OCI-LY3 (cell line): ENCODE measurements at regions not wholly inside any gene's neighbourhood (a gene's known extent, or its start where the extent isn't known, plus 50 kb on each side); places are given as distances from the start of the nearest gene placed in this dataset.

Experiments used
- H2AFZ ChIP-seq: fragments of 200-600, 300-600 bp; shearing (Covaris generic); 2 replicates; pipeline ENCODE4 v1.6.0; 2014; ENCODE audit warnings: antibody characterized with exemption, low read depth, low read length
- H3K27ac ChIP-seq: fragments of 200-600, 300-600 bp; sonication (generic); 2 replicates; pipeline ENCODE4 v1.5.1; 2014; ENCODE audit warnings: mild to moderate bottlenecking, low read length, moderate library complexity, mixed read lengths
- H3K27me3 ChIP-seq: fragments of 200-600, 300-600 bp; sonication (generic); 2 replicates; pipeline ENCODE4 v1.6.1; 2014; ENCODE audit warnings: low read depth, low read length, mixed read lengths
- H3K36me3 ChIP-seq: fragments of 200-600, 300-600 bp; sonication (generic); replicated peaks from 2 replicates; pipeline ENCODE3; 2014; ENCODE audit warnings: low read depth, low read length, mixed read lengths
- H3K4me1 ChIP-seq: fragments of 300-600, 200-600 bp; sonication (generic); 2 replicates; pipeline ENCODE4 v1.6.1; 2014; ENCODE audit warnings: low read length, mixed read lengths
- H3K4me2 ChIP-seq: fragments of 200-600, 300-600 bp; sonication (generic); 2 replicates; pipeline ENCODE4 v1.6.1; 2014; ENCODE audit warnings: low read length, mixed read lengths
- H3K4me3 ChIP-seq: fragments of 300-600, 200-600 bp; sonication (generic); 2 replicates; pipeline ENCODE4 v1.5.1; 2014; ENCODE audit warnings: antibody characterized with exemption, mild to moderate bottlenecking, low read length, moderate library complexity
- H3K79me2 ChIP-seq: fragments of 300-600, 200-600 bp; shearing (Covaris generic); 2 replicates; pipeline ENCODE4 v1.6.1; 2014; ENCODE audit warnings: mild to moderate bottlenecking, low read length, mixed read lengths
- H3K9ac ChIP-seq: fragments of 300-600, 200-600 bp; shearing (Covaris generic); 2 replicates; pipeline ENCODE4 v1.6.0; 2014; ENCODE audit warnings: mild to moderate bottlenecking, low read length, moderate library complexity
- H3K9me3 ChIP-seq: fragments of 200-600, 300-600 bp; shearing (Covaris generic); 2 replicates; pipeline ENCODE4 v1.6.1; 2014; ENCODE audit warnings: low read length, mixed read lengths; ENCODE audit not compliant: insufficient read depth
- H4K20me1 ChIP-seq: fragments of 200-600, 300-600 bp; sonication (generic); 2 replicates; pipeline ENCODE4 v1.6.1; 2016; ENCODE audit warnings: low read length, mixed read lengths; ENCODE audit not compliant: insufficient read depth
- CTCF ChIP-seq: fragments of 200-600, 300-600 bp; sonication (generic); IDR thresholded peaks from 2 replicates; pipeline ENCODE4 v1.5.1; 2014; ENCODE audit warnings: antibody characterized with exemption, low read length, low read depth
- EZH2phosphoT487 ChIP-seq: fragments of 200-600 bp; shearing (Covaris generic); IDR thresholded peaks from 2 replicates; pipeline ENCODE4 v1.6.1; 2018; ENCODE audit warnings: antibody characterized with exemption, mixed run types, low read depth

GRCh38 chr10:10881117-10881813 lies 136.4 kb upstream of the CELF2 start:
- Histone ChIP-seq H3K4me1 (no peaks in the 10 kb centered on the region), H3K9ac (no peak overlapping the region), H4K20me1 (no peaks in the 10 kb centered on the region)

GRCh38 chr10:10883737-10884136 lies 133.9 kb upstream of the CELF2 start:
- Histone ChIP-seq H3K27me3 (no peaks in the 10 kb centered on the region), H3K9ac (no peak overlapping the region), H3K27ac (no peak overlapping the region)

More at GRCh38 chr10:10881117-10881813, 136.4 kb upstream of the CELF2 start:
- no peaks in the 10 kb centered on the region for H3K36me3 ChIP-seq
- H3K4me3 ChIP-seq = no peak overlapping the region
- H2AFZ ChIP-seq = no peak overlapping the region
- H3K27me3 ChIP-seq = no peaks in the 10 kb centered on the region; the same call in 1 of the 2 replicates
- H3K79me2 ChIP-seq = no peaks in the 10 kb centered on the region
- H3K9me3 ChIP-seq = no peaks in the 10 kb centered on the region
- H3K4me2 ChIP-seq = no peak overlapping the region
- no peak for TF ChIP-seq CTCF
- no peak overlapping the region for H3K27ac ChIP-seq

DNA sequence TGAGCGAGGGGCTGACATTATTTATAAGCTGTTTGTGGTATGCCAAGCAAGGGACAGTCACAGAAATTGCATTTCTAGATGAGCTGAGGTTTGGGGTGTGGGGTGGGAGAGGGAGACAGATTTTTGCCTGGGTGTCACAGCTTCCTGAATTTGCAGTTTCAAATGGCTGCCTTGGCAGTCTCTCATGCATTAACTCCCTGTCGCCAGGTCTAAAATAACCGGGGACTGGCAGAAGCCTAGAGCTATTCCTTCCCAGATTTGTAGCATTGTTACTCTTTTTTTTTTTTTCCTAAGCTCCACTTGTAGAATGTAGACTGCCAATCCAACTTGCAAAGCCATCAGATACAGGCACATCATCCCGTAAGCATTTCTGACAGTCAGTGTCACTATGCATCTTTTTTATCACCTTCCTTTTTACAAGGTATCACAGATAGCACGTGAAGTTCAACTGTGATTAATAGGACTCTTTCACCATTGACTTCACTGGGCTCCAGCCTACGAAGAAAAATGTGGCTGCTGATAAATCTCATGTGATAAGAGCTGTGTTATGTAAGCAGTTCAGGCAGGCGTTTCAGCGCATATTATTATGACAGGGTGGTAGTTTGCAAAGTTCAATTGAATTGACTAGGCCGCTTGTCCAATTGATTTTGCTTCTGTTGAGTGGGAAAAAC lies 130.7 kb upstream of the CELF2 start:
- no peaks in the 10 kb centered on the region for H3K79me2 ChIP-seq
- no peak overlapping the region for H3K4me2 ChIP-seq
- no peak overlapping the region for H3K27ac ChIP-seq
- H3K9me3 ChIP-seq = no peaks in the 10 kb centered on the region
- TF ChIP-seq EZH2phosphoT487 (no peak), CTCF (no peak)
- H4K20me1 ChIP-seq = no peaks in the 10 kb centered on the region
- no peaks in the 10 kb centered on the region for H3K36me3 ChIP-seq
- H3K4me3 ChIP-seq = no peak overlapping the region
- no peak overlapping the region for H2AFZ ChIP-seq
- no peaks in the 10 kb centered on the region for H3K4me1 ChIP-seq
- no peak overlapping the region for H3K9ac ChIP-seq
- no peaks in the 10 kb centered on the region for H3K27me3 ChIP-seq

More at GRCh38 chr10:10883737-10884136, 133.9 kb upstream of the CELF2 start:
- TF ChIP-seq CTCF (no peak), EZH2phosphoT487 (no peak)
- Histone ChIP-seq H3K36me3 (no peaks in the 10 kb centered on the region), H2AFZ (no peak overlapping the region), H3K4me1 (no peaks in the 10 kb centered on the region), H4K20me1 (no peaks in the 10 kb centered on the region), H3K79me2 (no peaks in the 10 kb centered on the region), H3K4me2 (no peak overlapping the region), H3K9me3 (no peaks in the 10 kb centered on the region), H3K4me3 (no peak overlapping the region)
